COLO668 (cell line): ENCODE measurements at regions not wholly inside any gene's neighbourhood (a gene's known extent, or its start where the extent isn't known, plus 50 kb on each side); places are given as distances from the start of the nearest gene placed in this dataset.

Source experiments
- DNase-seq: peaks from one replicate; lab custom pipeline; 2025; ENCODE audit not compliant: unreplicated experiment; lab: John Stamatoyannopoulos, UW

DNA sequence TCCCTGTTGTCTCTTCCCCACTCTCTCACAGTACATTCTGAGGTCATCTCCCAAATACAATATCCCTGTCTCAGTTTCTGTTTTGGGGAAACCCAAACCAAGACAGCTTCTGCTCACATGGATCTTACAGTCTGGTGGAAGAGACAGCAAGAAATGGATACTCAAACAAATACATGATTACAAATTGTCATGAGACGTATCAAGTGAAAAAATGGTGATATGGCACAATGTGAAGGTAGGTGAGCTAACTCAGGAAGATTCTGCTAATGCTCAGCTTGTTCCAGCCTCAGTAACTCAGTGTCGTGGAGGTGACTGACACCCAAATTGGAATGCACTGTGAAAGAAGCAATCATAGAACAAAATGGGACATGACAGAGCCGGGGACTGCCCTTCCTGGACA is 68.3 kb downstream of the CHST1 start:
- DNase-seq: no peak

DNA sequence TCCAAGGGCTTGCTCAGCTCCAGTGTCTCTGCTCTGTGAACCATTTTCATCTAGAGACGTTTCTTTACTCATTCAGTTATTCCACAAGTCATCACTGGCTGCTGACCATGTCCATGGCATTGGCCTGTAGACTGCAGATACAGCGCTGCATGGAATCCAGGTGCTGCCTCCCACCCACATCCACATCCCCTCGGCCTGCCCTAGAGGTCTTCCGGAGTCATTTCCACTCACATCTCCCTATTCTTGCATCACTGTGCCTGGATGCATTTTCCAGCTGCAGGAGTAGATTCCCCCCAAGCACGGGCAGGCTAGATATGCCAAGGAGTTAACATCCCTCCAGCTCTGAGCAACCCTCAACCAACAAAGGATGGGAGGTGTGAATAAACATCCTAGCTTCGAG is 68.9 kb downstream of the CHST1 start:
- no peak for DNase-seq

DNA sequence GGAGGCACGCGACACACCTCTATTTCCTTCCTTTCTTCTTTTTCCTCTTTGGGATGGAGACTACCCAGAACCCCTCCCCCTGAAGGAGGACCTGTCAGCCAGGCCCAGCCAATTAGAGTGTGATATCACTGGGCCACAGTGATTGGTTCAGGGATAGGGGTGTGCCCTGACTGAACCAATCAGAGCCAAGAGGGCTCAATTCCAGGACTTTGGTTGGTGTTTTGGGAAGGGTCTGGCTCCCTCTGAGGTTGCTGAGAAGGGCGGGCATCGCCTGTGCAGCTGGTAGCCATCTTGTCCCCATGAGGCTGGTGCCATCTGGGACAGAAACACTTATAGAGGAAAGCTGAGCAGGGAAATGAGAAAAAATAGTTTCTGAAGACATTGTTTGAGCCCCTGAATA is 71.4 kb downstream of the CHST1 start:
- DNase-seq: no peak

DNA sequence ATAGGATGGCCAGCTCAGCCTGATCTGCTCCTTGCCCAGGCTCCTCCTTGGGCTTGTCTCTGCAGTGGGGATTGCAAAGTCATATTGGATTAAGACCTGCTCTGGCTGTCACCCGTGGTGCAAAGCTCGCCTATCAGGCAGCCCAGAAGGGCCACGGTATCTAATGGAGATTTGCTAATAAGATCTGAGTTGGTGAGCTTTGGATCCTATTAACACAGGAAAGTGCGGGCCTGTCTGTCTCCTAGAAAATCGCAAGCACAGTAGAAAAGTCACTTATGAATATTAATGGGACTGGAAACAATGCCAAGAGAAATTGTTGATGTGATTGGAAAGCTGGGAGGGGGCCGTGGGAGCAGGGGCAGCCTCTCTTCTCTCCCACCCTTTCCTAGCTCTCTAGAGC is 72.8 kb downstream of the CHST1 start:
- no peak for DNase-seq

DNA sequence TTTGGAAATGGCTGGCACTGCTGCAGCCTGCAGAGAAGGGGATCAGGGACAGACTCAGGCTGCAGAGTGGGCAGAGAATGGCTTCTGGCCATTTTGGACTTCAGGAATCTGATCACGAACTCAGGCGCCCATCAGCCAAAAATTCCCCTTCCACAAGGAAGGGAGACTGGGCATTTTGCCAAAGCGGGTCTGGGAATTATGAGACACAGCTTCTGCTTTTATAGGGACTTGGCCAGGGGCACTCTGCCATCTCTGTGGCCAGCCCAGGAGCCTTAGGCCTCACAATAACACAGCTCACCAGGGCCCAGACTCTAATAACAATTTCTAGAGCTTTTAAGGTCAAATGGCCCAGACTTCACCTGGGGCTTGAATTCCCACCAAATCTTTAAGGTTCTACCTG is 74.7 kb downstream of the CHST1 start:
- DNase-seq: peak; percentile 27

DNA sequence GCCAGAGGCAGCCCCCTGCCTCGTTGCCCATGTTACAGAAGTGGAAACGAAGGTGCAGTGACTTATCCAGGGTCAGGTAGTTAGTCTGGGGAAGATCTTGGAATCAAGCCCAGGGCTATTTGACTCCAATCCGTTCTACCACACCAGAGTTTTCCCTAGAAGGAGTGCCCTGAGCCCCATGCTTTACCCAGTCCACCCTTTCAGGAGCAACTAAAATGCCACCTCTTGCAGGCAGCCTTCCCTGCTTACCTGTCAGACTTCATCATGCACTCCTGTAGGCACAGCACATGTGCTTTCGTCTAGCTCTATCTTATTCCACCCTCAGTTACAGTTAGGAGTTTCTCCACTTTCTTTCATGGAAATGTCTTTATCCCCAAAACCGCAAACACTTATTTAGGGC is 80.2 kb downstream of the CHST1 start:
- no peak for DNase-seq

DNA sequence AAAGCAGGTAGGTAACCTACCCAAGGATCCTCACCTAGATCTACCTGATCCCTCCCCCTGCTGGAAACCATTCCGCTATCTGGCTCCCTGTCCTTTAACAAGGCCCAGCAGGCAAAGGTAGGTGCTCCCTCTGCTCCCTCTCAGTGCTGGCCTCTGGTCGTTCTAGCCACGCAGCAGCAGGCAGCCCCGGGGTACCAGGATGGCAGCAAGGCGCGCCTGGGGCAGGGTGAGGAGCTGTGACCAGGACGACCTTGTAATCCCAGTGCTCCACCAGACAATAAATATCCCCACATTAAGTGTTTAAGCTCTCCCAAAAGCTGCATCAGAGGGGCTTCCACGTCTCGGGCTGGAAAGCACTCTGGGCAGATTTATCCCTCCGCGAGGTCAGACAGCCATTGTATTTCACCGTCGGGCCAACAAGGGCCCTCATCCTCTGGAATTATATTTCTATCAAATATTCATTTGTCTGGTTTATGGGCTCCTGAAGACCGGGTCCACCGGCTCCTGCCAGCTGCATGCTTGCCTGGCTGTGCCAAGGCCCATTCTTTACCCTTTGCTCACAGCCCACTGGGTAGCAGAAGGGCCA is 81.3 kb downstream of the CHST1 start:
- no peak for DNase-seq

DNA sequence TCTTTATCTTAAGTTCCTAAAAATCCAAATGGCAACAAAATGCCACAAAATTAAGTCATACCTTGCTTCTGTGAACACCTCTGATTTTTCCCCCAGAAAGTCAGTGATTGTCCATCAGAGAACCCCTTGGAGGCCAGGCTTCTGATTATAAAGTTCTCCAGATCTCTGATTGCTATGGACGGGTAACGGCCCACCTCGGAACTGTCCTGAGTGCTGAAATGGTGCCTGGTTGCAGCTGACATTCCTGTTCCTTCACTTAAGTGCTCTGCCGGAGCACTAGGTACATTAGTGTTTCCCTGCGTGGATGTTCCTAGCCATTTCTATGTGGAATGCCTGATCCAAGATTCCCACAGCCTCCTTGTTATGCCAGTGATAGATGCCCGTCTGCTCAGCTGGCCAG is 85.0 kb downstream of the CHST1 start:
- DNase-seq: no peak

DNA sequence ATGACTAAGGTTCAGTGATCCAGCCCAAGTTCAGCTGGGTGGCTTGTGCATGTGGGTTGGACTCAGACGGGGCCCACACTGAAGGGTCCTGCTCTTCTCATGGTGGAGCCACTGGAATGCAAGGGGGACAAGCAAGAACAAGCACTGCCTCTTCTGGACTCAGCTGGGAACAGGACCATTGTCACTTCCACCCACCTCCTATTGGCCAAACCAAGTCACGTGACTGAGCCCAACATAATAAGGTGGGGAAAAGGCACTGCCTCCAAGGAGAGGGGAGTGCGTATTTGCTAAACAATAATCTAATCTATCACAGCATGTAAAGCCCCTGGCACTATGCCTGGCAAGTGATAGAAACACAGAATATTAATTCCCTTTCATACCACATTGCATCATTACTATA is 87.1 kb downstream of the CHST1 start:
- no peak for DNase-seq

DNA sequence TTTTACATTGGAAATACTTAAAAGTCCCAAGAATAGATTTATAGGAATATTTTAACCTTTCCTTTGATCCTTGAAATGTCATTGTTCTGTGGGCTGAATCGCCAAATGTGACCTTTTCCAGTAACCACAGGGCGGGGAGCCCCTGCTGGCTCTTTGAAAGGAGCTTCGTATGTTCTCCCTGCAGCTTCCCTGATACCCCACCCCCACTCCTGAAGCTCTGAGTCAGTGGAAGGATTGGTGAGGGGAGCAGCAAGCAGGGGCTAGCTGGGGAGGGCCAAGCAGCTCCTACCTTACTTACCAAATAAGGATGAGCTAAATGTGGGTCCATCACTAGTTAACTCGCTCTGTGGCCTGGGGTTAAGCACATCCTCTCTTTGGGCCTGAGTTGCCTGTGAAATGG is 87.7 kb downstream of the CHST1 start:
- no peak for DNase-seq

DNA sequence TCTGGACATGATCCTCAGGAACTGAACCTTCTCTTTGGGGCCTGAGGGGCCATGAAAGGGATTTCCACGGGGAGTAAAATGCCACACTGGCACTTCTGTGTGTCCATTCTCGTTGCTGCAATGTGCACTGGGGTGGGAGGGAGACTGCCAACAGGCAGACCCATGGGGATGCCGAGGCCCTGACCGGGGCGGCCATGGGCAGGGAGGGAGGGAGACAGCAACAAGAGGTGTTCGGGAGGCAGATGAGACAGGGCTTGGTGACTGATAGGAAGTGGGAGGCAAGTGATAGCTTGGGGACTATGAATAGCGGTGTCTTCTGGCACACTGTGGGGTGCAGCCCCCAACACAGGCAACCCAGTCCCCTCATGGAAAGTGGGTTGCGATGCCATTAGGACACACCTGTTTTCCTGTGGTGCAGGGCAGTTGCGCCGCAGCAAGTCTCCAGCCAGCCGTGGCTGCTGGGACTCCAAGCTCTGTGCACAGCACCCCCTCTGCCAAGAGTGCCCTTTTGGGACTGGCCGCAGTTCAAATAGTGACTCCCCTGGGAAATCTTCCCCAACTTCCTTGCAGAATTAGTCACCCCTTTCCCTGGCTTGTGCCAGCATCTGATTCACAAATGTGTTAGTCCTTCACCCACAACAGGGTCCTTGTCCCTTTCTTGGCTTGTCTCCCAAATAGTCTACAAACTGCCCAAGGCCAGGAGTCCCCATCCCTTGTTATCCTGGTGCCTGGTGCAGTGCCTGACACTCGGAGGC is 88.8 kb downstream of the CHST1 start:
- no peak for DNase-seq

DNA sequence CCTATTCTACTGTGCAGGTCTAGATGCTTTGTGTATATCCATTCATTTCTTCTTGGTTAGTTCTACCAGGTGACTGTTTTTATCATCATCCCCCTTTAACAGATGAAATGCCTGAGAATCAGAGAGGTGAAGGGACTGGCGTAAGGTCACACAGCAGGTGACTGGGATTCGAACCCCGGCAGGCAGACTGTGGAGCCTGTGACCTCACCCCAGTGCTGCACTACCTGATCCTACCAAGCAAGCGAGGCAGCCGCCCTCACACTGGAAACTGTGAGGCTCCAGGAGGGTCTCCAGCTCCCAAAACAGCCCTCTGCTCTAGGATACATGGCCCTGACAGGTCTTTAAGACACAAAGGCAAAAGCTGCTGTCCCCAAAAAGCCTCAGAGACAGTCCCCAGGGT is 91.7 kb downstream of the CHST1 start:
- no peak for DNase-seq

DNA sequence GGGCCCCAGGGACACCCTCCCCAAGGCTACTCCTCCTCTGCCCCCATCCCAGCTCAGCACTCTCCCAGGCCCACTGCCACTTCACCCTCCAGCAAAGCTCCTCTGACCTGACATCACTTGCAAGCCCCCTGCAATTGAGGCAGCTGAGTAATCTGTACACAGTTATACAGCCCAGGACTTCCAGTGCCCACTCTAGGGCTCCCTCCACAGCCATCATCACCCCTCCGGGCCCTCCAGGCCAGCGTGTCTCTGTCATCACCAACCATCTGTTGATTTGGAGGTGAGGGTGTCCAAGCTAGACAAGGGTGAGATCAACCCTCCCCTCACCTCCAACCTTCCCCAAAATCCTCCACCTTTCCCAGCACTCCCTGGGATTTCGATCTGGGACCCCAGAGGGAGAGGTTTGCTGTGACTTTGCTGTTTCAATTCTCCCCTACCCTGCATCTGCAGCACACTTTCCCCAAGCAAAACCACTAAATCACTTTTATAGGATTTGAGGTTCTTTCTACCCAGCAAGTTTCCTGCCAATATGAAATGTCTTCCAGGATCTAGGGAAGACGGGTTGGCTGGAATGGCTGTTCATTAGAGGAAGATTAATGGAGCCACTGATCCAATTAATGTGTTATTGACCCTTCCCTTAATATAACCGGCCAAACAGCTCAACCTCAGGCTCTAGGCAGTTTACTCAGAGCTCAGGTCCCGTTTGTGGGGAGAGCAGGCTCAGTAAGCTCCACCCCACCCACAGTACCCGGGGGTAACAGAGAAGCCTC is 92.9 kb downstream of the CHST1 start:
- DNase-seq: no peak

DNA sequence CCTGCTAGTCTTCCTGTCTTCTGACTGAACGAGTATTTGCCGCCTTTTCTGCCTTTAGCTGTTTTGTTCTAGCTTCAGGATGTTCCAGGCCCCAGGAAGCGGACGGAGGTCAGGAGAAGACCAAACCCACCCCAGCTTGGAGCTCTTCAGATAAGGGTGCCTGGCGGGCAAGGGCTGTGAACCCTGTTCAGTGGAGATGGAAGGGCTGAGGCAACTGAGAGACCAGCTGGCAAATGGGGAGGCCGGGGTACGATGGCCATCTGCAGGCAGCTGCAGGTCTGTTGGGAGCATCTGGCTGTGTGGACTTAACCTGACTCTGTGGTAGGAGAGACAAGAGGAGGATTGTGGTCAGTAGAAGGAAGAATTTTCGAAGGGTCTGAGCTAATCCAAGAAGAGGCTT is 95.6 kb downstream of the CHST1 start:
- DNase-seq: no peak

DNA sequence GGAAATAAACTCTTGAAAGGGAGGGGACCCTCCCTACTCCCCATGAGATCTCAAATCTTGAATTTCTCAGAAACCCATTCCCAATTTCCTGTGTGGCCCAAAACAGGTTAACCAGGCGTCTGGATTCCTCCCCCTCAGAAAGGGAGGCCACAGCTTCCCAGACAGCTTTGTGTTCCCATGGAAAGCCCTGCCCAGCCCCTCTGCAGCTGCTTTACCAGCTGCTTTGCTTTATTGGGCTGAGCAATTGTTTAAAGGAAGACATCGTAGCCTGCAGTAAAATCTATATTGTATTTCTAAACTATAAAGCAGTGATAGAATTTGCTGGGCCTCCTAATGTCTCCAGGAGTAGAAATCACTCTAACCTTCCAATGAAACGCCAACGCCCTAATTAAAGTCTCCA is 97.4 kb downstream of the CHST1 start:
- no peak for DNase-seq

DNA sequence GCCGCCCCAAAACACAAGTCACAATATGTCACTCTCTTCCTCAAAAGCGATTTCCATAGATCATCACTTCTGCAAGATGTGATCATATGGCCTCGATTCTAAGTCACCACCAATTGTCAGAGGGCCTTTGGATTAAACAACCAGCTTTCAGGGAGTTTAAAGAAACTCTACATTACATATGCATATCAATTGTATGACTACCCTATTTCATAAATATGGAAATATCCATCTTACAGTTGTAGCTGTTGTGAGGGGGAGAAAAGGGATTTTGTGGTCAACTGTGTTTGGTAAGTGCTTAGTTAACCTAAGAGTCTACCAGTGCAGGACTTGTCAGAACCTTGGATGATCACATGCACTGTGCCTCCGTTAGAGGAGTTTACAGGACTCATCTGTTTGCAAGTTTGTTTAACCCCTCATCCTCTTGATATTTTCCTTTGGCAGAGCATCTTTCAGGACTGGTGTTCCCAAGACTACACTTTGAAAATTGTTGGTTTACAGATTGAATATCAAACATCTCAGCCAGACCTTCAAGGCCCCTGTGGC is 99.9 kb downstream of the CHST1 start:
- no peak for DNase-seq

DNA sequence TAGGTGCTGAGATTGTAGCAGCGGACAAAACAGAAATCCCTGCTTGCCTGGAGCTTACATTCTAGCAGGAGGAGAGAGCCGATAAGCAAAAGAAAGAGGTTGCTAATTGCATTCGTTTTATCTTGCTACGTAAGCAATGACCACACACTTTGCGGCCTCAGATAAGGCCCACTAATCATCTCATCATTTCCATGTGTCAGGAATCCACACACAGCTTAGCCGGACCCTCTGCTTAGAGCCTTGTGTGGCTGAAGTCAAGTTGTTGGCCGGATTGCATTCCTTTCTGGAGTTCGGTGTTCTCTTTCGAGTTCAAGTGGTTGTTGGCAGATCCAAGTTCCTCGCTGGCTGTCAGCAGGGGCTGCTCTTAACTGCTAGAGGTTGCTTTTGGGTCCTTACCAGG is 101.6 kb downstream of the CHST1 start:
- no peak for DNase-seq

DNA sequence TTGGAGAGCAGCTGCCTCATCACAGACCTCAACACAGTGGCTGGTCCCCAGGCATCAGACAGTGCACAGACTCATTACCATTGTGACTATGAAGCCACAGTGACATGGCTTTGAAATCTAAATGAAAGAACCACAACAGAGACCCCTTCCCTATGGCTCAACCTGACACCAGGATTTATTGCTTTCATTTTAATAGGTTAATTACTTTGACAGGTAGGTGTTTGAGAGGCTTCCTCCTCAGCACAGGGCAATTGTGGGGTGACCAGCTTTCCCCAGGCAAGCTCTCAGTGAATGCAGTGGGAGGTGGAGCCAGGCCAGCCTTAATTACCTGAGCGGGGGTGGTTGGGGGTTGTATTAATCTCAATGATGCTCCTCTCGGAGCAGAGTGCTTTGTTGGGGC is 102.3 kb downstream of the CHST1 start:
- no peak for DNase-seq

DNA sequence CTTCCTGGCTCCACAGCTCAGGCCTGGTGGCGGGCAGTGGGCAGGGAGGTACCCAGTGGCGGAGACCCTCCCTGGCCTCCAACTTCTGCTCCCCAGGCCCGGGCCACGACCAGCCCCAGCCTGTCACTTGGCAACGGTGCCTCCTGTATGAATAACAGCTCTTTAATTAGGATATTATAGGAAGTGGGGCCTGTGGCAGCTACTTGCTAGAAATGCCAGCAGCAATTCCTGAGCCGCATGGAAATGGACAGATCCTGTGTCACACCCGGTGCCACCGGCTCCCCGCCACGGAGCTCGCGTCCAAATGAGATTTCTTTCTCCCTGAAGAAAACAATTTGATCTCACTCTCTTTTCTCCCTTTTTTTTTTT is 104.5 kb downstream of the CHST1 start:
- no peak for DNase-seq

DNA sequence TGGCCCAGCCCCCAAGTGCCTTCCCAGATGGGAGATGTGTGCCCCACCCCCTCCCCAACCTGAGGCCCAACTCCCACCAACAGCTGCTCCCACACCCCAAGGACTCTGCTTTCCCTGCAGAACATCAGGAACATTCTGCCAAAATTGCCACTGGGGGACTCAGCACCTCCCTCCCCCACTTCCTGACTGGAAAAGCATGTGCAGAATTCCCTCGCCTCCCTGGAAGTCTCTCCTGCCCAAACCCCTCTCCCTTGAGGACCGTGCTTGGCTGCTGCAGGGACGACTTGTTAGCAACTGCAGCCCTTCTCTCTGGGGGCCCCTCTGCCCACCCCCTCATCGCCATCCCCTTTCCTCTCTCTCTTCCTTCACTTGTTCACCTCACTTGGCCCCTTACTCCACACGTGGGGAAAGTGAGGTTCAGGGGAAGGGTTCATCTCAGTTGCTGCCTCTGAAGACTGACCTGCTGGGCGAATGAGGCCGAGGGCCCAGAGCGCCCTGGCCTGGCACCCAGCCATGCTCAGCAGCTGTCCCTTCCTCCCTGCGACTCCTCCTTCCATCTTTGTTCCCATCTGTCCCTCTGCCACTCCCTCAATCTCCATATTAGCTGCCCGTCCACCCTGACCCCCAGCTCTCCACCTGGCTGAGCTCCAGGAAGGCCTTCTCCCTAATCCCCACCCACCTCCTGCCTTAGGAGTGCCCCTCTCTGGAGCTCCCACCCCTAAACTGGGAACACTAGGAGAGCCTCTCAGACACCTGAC is 105.1 kb downstream of the CHST1 start:
- DNase-seq: peak; percentile 13
